GM21423 (cell line): ENCODE measurements at regions not wholly inside any gene's neighbourhood (a gene's known extent, or its start where the extent isn't known, plus 50 kb on each side); places are given as distances from the start of the nearest gene placed in this dataset.
"Not testable (repeated sequence)": the region's sequence is repeated elsewhere in the genome, so short reads cannot be mapped to it uniquely, and the experiment has no call there.

ENCODE experiments used
- ATAC-seq: cut with Tn5 transposase; IDR thresholded peaks from one replicate; pipeline ENCODE4 v1.9.1; 2021; ENCODE audit warnings: mild to moderate bottlenecking, moderate library complexity; ENCODE audit not compliant: unreplicated experiment

GRCh38 chr20:47892681-47893080 is 107.4 kb upstream of the SULF2 start:
- ATAC-seq = not testable (repeated sequence)

DNA sequence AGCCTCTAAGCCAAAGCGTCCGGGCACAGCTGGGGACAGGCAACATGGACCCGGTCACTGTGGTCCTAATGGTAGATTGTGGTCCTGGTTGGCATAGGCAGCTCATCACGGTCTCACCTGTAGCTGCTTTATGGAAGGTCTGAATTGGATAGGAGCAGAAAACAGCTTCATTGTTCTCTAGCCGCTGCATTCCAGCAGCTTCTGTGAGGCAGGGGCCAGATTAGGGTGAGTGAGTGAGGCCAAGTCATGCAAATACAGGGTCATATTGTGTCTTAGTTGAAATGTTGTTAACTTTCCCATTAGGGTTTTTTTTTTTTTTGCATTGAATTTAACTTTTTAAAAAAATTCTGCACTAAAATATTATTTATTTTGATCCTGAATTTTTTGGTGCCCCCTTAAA is 105.4 kb upstream of the SULF2 start:
- ATAC-seq = not testable (repeated sequence)

DNA sequence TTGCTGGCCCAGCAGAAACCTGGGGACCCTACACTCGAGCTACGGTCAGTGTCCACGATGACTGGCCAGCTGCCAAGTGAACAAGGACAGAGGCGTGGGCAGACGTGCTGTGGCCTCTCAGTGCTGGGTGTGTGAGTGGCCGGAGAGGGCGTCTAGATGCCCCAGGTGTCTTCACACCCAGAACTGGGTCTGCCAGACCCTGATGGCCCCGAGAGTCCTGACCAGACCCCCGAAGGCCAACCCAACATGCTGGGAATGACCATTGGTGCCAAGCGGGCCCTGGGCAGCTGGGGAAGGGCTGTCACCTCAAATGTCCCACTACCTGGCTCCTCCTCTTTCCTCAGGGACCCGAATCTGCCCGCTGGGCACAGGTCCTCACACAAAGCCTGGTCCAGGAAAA is 104.5 kb upstream of the SULF2 start:
- not testable (repeated sequence) for ATAC-seq

DNA sequence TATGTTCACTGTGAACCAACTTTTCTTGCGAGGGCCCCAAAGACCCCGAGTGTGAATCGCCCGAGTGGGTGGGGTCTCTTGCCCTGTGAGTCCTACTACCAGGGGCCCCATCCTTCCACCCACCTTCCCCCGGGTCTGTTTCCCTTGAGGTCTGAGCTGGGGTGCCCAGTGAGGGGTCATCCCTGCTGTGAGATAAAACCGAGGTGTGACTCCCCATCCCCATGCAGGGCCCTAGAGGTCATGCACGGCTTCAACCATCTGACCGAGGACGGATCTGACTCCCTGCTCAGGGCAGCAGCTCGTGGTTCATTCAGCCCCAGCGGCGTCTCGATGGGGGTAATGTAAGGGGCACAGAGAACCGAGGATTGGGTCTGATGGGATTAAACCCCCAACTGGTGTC is 103.1 kb upstream of the SULF2 start:
- no peak for ATAC-seq

- no peak for ATAC-seq
Measured at GRCh38 chr20:47887477-47888080, 102.3 kb upstream of the SULF2 start.

DNA sequence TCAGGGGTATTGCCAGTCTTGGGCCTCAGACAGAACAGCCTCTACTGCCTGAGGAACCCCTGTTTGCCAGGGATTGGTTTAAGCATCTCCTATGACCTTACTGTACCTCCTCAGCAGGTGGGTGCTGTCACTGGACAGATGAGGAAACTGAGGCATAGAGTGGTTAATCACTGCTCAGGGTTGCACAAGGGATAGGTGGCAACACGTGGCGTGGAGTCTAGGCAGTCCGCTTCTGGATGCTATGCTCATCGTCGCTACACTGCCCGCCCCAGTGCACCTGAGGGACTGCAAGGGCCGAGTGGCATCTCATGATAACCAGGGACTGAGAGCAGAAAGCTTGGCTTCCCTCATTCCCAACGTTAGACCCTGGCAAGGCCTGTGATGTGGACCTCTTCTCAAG is 101.8 kb upstream of the SULF2 start:
- no peak for ATAC-seq

GRCh38 chr20:47886454-47887041 is 101.3 kb upstream of the SULF2 start:
- ATAC-seq = no peak

GRCh38 chr20:47885909-47886453 is 100.7 kb upstream of the SULF2 start:
- no peak for ATAC-seq

DNA sequence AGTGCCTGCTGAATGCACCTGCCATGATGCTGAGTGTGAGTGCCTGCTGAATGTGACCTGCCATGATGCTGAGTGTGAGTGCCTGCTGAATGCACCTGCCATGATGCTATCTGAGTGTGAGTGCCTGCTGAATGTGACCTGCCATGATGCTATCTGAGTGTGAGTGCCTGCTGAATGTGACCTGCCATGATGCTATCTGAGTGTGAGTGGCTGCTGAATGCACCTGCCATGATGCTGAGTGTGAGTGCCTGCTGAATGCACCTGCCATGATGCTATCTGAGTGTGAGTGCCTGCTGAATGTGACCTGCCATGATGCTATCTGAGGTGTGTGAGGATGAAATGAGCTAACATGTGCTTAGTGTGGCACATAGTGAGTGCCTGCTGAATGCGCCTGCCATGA is 98.7 kb upstream of the SULF2 start:
- ATAC-seq = not testable (repeated sequence)

GRCh38 chr20:47883186-47883585 is 97.9 kb upstream of the SULF2 start:
- no peak for ATAC-seq

- no peak for ATAC-seq
Measured at GRCh38 chr20:47879771-47880170, 94.5 kb upstream of the SULF2 start.

GRCh38 chr20:47878601-47879027 is 93.3 kb upstream of the SULF2 start:
- ATAC-seq = no peak

- ATAC-seq = no peak
Measured at GRCh38 chr20:47876311-47877088, 91.2 kb upstream of the SULF2 start.

- ATAC-seq = no peak
Measured at GRCh38 chr20:47875297-47876025, 90.2 kb upstream of the SULF2 start.

- ATAC-seq = no peak
Measured at GRCh38 chr20:47872341-47872740, 87.1 kb upstream of the SULF2 start.

- ATAC-seq = no peak
Measured at GRCh38 chr20:47870475-47870874, 85.2 kb upstream of the SULF2 start.

- no peak for ATAC-seq
Measured at GRCh38 chr20:47868744-47869143, 83.5 kb upstream of the SULF2 start.

DNA sequence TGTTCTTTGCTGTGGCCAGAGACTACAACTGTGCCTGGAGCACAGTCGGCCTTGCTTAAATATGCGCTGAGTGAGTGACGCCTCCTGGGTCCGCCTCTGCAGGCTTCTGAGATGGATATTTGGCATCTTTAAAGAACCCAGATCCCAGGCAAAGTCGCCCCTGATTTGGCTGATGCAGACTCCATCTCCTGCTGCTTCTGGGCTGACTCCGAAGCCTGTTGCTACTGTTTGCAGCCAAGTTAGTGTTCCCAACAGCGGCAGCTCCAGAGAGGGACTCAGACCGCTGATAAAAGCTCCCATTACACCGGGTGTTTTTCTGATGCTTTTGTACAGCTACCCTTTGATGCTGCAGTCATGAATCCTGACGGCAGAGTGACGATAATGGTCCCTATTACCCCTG is 83.0 kb upstream of the SULF2 start:
- no peak for ATAC-seq

DNA sequence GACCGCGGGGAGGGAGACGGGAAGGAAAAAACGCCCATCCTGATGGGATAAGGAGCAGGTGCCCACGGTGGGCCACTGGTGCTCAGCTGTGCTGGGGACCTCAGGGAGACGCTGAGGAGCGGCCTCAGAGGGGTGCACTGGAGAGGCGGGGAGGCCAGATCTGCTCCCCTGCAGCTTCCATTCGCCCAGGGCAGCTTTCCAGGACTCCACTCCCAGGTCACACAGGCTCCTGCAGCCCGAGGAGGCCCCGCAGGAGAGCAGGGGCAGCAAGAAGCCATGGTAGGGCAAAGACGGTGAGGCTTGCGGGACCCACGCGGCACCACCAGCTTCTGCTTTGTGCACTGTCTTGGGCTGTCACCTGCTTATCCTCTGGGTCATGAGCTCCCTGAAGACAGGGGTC is 82.5 kb upstream of the SULF2 start:
- no peak for ATAC-seq

- no peak for ATAC-seq
Measured at GRCh38 chr20:47866480-47866879, 81.2 kb upstream of the SULF2 start.

DNA sequence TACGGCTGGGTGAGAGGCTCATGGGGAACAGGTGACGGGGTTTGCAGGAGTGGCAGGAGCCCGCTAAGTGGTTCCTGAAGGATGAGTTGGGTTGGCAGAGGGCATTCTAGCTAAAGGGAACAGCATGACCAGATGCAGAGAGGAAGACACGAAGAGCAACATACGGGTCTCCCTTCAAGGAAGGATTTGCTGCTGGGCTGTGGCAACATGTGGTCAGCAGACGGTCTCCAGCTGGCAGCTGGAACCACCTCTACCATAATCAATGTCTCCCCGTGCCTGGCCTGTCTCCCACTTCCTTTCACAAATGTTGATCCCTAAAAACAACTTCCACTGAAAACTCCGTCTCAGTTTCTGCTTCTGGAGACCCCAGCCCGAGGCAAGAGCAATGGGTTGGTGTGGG is 80.6 kb upstream of the SULF2 start:
- no peak for ATAC-seq
